Tibial artery (tissue), 4 donors: ENCODE measurements at regions not wholly inside any gene's neighbourhood (a gene's known extent, or its start where the extent isn't known, plus 50 kb on each side); places are given as distances from the start of the nearest gene placed in this dataset.
"Not testable (repeated sequence)": the region's sequence is repeated elsewhere in the genome, so short reads cannot be mapped to it uniquely, and the experiment has no call there.

Source experiments
- DNase-seq, 2 donors: peaks; one replicate each; pipeline ENCODE4 v3.0.0-alpha.2; 2019
- H3K27ac ChIP-seq, 2 donors: fragments of 200-600 bp; sonication (generic) in 1 of 2; 1 replicate in 1 of 2; 2 replicates in 1 of 2; pipeline ENCODE4 v1.5.1; 2018 to 2019; ENCODE audit warnings: mild to moderate bottlenecking in 1 of 2
- H3K27me3 ChIP-seq, 2 donors: fragments of 200-600 bp; sonication (generic) in 1 of 2; one replicate each; pipeline versions ENCODE4 v1.5.1 to v1.6.0; 2016 to 2019
- H3K36me3 ChIP-seq, 3 donors: fragments of 200-600 bp; sonication (generic) in 2 of 3; one replicate each; pipeline ENCODE4 v1.5.1; 2016 to 2019; ENCODE audit warnings: mild to moderate bottlenecking in 2 of 3
- H3K4me1 ChIP-seq, 4 donors: fragments of 200-600 bp; sonication (generic) in 2 of 4; 1 replicate in 3 of 4; 2 replicates in 1 of 4; pipeline ENCODE4 v1.5.1; 2016 to 2019
- H3K4me3 ChIP-seq, 2 donors: fragments of 200-600 bp; sonication (generic) in 1 of 2; 1 replicate in 1 of 2; 2 replicates in 1 of 2; pipeline ENCODE4 v1.5.1; 2018 to 2019; ENCODE audit warnings: mild to moderate bottlenecking in 2 of 2
- H3K9me3 ChIP-seq, 3 donors: fragments of 200-600 bp; sonication (generic) in 1 of 3; one replicate each; pipeline ENCODE4 v1.5.1; 2016 to 2019
- intact Hi-C: fragments of 100-400 bp; cut with DNase I; formaldehyde crosslinking; loops from one replicate; pipeline ENCODE4 v1.15.0; 2023; ENCODE audit warnings: low total_unique reads
- TF ChIP-seq, protein P1 (sequence below), 2 experiments: fragments of 200-600 bp in 1 of 2; fragments of 450-650 bp in 1 of 2; IDR thresholded peaks; one replicate each; pipeline ENCODE4 v1.5.1; 2017 to 2019; ENCODE audit warnings: antibody characterized with exemption in 2 of 2, mild to moderate bottlenecking in 1 of 2, moderate library complexity in 1 of 2

DNA sequence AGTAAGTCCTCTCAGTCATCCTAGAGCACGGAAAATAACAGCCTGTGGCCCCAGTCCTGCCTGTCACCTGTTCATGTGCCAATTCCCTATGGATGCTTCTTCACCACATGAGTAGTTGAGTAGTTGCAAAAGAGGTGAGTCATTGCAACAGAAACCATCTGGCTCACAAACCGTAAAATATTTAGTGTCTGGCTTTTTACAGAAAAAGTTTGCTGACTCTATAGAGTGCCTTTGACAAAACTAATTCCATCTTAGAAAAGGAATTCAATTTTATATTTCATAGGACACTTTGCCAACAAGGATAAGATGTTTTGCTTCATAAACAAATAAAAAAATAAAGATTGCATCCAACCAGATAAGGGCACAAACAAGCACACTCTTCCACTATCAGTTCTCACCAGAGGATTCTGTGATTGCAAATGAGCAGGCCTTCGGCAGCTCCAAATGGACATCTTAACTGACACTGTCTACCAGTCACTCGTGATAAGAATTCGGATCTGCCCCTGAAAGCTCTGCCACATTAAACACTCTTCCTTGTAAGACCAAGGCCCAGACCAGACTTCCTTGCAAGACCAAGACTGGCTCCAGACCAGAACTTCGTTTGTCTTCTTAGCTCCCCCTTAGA lies 242.7 kb upstream of the SEMA3C start:
- TF ChIP-seq, protein P1, sequence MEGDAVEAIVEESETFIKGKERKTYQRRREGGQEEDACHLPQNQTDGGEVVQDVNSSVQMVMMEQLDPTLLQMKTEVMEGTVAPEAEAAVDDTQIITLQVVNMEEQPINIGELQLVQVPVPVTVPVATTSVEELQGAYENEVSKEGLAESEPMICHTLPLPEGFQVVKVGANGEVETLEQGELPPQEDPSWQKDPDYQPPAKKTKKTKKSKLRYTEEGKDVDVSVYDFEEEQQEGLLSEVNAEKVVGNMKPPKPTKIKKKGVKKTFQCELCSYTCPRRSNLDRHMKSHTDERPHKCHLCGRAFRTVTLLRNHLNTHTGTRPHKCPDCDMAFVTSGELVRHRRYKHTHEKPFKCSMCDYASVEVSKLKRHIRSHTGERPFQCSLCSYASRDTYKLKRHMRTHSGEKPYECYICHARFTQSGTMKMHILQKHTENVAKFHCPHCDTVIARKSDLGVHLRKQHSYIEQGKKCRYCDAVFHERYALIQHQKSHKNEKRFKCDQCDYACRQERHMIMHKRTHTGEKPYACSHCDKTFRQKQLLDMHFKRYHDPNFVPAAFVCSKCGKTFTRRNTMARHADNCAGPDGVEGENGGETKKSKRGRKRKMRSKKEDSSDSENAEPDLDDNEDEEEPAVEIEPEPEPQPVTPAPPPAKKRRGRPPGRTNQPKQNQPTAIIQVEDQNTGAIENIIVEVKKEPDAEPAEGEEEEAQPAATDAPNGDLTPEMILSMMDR (IDR thresholded peaks at IDR 0.05): no peak
- peak in 1 of 2 donors; percentile 58 for DNase-seq
- Histone ChIP-seq H3K27ac (no peak overlapping the region), H3K36me3 (no peaks in the 10 kb centered on the region), H3K4me3 (no peak overlapping the region), H3K4me1 (no peaks in the 10 kb centered on the region), H3K27me3 (no peaks in the 10 kb centered on the region), H3K9me3 (no peaks in the 10 kb centered on the region)
- intact Hi-C loops: no loop called here

DNA sequence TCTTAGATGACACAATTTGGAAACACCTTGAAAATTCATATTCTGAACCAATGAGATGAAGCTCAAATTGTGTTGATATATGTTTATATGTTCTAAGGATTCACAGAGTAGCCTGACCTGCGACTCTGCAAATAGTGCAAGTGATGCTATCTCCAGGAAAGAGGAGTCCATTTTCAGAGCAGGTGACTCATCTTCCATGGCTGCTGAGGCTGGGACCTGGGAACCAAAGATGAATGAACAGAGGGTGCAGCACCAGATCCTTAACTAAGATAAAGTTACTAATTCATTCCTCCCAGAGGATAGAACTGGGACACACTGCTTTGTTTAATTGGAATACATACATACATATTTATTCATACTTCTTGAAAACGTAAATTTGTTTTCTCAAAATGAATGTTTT lies 240.6 kb upstream of the SEMA3C start:
- H3K9me3 ChIP-seq: no peaks in the 10 kb centered on the region
- no peaks in the 10 kb centered on the region for H3K4me1 ChIP-seq
- TF ChIP-seq, protein P1 (IDR thresholded peaks at IDR 0.05): no peak
- no peak overlapping the region for H3K27ac ChIP-seq
- intact Hi-C loops: no loop called here
- no peak for DNase-seq
- no peaks in the 10 kb centered on the region for H3K27me3 ChIP-seq
- no peaks in the 10 kb centered on the region for H3K36me3 ChIP-seq
- H3K4me3 ChIP-seq: no peak overlapping the region

DNA sequence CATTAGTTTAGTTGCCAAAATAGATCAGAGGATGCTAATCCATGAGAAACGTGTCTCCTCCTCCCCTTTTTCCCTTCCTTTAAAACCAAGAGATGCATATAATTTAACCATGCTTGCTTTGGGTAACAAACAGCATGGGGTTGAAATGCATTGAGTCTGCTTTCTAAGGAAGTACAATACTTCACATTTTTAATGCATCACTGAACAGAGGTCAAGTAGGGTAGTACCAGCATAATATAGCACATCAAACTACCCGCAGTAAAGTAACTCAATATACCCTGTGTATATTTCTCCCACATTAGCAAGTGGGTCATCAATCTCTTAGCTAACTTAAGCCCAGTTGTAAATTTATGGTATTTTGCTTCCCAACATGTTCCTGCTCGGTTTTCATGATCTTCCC lies 239.3 kb upstream of the SEMA3C start:
- Histone ChIP-seq H3K36me3 (no peaks in the 10 kb centered on the region), H3K27ac (no peak overlapping the region), H3K4me3 (no peak overlapping the region), H3K4me1 (no peaks in the 10 kb centered on the region), H3K27me3 (no peaks in the 10 kb centered on the region), H3K9me3 (no peaks in the 10 kb centered on the region)
- intact Hi-C loops: no loop called here
- DNase-seq: no peak
- TF ChIP-seq, protein P1 (IDR thresholded peaks at IDR 0.05): no peak

DNA sequence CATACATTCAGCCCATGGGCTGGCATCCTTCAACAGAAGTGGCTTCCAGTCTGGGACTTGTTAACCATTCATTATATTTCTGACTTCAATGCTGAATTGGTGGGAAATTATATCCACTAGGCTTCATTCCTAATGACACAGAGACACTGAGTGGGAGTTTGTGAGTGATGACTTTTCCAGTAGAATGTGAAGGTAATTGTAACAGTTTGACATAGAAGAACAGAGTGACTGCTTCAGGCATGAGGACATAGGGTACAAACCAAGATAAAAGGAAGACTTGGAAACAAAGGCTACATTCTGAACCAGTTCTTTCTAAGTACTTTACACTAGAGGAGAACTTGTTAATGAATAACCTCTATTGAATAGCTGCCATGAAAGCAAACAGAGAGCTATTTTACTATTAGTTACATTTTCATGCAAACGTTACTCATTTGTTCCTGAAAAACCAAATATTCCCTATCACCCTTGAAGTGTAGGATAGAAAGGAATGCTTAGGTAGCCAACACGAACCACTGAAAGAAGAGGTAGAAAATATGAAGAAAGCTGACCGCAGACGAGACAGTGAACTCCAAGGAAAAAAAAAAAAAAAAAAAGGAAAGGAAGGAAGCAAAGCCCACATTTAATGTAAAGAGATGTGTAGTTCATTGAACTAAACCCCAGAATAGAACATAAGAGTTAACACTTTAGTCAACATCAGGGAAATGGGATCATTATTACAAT lies 237.0 kb upstream of the SEMA3C start:
- intact Hi-C loops: no loop called here
- Histone ChIP-seq H3K27me3 (no peaks in the 10 kb centered on the region), H3K4me1 (no peaks in the 10 kb centered on the region), H3K4me3 (no peak overlapping the region), H3K27ac (no peak overlapping the region), H3K9me3 (no peaks in the 10 kb centered on the region), H3K36me3 (no peaks in the 10 kb centered on the region)
- no peak for DNase-seq
- TF ChIP-seq, protein P1 (IDR thresholded peaks at IDR 0.05): no peak

DNA sequence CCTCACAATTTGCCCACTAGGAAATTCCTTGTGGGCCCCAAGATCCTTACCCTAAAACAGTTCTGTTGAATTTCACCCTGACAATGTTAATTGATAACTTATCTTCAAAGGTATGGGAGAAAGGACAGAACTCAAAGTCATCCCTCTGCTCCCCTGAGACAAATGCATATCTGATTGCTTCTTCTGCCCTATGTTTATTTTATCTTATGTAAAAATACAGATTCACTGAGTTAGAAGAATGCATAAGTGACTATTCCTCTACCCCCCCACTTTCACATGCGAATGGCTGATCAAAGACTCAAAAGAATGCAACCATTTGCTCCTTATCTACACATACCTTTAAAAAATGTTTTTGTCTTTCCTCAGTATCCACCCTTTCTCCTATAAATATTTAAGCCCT lies 235.7 kb upstream of the SEMA3C start:
- Histone ChIP-seq H3K36me3 (no peaks in the 10 kb centered on the region), H3K27ac (no peak overlapping the region), H3K9me3 (no peaks in the 10 kb centered on the region), H3K27me3 (no peaks in the 10 kb centered on the region), H3K4me3 (no peak overlapping the region), H3K4me1 (no peaks in the 10 kb centered on the region)
- intact Hi-C loops: no loop called here
- TF ChIP-seq, protein P1 (IDR thresholded peaks at IDR 0.05): no peak
- DNase-seq: no peak

DNA sequence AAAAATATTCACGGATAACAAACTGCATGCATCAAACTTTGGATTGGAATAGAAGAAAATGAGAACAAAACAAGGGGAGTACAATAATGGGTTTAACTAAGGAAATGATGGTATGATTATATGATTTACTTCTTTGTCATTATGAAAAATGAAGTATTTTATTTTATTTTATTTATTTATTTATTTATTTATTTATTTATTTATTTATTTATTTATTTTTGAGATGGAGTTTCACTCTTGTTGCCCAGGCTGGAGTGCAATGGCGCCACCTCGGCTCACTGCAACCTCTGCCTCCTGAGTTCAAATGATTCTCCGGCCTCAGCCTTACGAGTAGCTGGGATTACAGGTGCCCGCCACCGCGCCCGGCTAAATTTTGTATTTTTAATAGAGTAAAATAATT lies 234.1 kb upstream of the SEMA3C start:
- H3K27me3 ChIP-seq, H3K27ac ChIP-seq, DNase-seq, H3K36me3 ChIP-seq, H3K9me3 ChIP-seq, intact Hi-C loops, H3K4me3 ChIP-seq, H3K4me1 ChIP-seq: not testable (repeated sequence)
